ENCODE measurements at regions not wholly inside any gene's neighbourhood (a gene's known extent, or its start where the extent isn't known, plus 50 kb on each side); places are given as distances from the start of the nearest gene placed in this dataset.

- DNase-seq: no peak
These were observed 374.6 kb upstream of the ARID1B start for GRCh38 chr6:156402628-156403027.

DNA sequence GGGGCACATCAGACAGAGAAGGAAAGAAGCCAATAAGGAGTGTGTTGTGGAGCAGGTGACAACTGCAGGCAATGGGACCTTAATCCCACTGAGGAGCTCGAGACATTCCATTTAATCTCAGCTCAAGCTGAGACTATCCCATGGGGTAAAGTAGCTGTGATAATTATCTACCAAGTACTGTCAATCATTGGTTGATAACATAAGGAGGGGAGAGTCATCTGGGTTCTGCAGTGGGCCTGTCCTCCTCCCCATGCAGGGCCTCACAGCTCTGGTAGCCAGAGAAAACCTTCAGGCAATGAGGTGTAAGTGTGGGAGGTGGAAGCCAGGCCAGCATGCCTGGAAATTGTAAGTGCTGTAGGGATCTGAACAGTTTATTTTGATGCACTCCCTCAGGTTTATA, 375.0 kb upstream of the ARID1B start:
- DNase-seq: no peak

GRCh38 chr6:156400487-156400886, 376.7 kb upstream of the ARID1B start:
- DNase-seq: no peak

DNA sequence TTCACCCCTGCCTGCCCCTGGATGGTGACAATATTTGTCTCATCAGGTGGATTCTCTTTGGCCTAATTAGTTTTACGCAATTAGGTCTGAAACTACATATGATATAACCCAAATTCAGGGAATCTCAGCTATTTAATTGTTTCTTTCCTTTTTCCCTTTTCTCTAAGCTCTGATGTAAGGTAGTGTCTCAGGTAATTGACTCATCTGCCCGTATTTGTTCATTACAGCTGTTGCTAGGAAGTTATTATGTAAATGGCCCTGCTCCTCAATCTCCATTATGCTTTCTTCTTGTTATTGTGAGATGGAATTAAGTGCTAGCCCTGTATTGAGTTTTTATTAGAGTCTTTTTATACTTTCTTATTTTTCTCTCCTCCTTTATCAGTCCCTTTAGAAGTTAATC, 378.2 kb upstream of the ARID1B start:
- DNase-seq: no peak

- DNase-seq: no peak
These were observed 378.8 kb upstream of the ARID1B start for GRCh38 chr6:156398371-156398770.

GRCh38 chr6:156396791-156397418, 380.3 kb upstream of the ARID1B start:
- DNase-seq: no peak

GRCh38 chr6:156396068-156396771, 381.0 kb upstream of the ARID1B start:
- no peak for DNase-seq

GRCh38 chr6:156395276-156395675, 381.9 kb upstream of the ARID1B start:
- no peak for DNase-seq

- no peak for DNase-seq
These were observed 384.5 kb upstream of the ARID1B start for GRCh38 chr6:156392648-156393047.

DNA sequence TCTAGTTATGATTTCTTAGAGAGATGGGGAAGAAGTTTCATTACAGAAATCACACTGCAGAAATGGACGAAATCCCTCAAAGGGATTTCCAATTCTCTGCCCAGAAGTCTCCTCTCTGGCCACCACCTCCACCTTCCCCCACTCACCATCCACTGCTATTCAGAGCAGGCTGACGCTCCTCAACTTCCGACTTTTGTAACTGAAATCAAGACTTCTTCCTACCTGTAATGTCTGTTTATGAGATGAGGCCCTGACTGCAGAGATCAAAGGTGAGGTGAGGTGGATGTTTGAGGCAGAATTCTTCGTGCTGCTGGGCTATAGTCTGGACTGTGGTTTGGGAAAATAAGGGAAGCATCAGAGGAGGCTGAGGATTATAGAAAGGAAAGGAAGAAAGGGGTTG, 385.2 kb upstream of the ARID1B start:
- no peak for DNase-seq

DNA sequence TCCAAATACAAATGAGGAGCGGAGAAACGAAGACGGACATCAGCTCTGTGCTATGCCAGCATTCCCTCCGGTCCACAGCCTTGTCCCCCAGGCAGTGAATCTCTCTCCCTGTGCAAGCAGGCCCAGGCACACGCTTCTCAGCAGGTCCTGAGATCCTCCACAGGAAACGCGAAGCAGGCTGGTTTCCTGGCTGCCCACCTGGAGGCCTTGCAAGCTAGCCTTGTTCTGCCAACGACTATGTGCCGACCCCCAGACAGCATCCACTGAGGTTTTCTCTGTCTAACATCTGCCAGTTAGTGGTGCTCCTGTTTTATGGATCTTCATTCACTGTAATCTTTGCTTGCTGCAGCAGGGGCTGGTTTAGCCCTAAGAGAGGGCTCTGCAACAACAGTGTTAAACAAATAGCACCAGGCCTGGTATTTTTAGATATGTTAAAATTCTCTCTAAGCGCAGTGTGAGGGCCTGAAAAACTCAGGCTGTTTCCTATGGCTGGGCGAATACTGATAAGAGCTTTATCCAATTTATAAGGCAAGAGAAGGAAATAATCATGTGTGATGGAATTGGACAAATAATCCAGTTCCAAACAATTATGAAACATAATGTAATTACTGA, 386.0 kb upstream of the ARID1B start:
- DNase-seq: no peak

GRCh38 chr6:156390621-156391020, 386.6 kb upstream of the ARID1B start:
- no peak for DNase-seq

DNA sequence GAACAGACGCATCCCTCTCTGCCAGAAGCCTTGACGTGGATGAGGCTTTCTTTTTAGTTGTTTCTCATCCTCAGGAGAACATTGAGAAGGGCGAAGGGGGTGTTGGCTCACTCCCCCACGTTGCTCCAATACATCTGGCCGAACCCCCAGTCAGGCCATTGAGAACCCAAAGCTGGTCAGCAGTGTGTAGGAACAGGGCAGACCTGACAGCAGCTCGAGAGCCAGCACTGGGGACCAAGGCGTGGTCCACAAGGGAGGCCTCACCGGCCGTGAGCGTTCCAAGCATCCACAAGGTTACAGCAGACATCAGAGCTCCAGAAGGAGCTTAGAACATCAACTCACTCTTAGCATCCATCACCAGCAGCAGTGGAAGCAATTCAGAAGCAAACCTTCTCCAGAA, 387.9 kb upstream of the ARID1B start:
- DNase-seq: no peak

DNA sequence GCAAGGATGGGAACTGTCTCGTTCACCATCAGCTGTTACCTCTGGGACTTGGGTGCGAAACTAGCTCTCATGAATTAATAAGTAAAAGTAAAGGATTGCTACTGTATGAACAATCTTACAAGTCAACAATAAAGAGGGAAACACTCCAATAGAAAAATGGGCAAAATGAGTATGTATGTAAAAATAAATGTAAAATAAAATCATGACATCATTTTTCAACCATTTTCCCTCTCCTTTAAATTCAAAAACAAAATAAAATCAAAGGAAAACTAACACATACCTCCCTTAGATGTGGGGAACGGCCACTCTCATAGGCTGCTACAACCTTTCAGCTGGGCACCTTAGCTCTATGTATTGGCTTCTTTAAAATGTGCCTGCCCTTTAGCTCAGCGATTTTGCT, 389.7 kb upstream of the ARID1B start:
- DNase-seq: no peak

DNA sequence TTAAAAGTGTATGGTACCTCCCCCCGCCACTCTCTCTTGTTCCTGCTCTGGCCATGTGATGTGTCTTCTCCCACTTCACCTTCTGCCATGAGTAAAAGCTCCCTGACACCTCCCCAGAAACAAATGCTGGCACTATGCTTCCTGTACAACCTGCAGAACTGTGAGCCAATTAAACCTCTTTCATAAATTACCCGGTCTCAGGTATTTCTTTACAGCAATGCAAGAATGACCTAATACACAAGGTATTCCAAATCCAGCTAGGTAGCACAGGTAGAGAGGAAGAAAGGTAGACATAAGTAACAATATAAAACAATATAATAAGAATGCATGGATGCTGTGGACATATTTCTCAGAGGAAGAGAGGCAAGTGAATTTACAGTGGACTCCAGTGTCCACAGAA, 394.1 kb upstream of the ARID1B start:
- no peak for DNase-seq

GRCh38 chr6:156379392-156380289, 397.5 kb upstream of the ARID1B start:
- DNase-seq: no peak

DNA sequence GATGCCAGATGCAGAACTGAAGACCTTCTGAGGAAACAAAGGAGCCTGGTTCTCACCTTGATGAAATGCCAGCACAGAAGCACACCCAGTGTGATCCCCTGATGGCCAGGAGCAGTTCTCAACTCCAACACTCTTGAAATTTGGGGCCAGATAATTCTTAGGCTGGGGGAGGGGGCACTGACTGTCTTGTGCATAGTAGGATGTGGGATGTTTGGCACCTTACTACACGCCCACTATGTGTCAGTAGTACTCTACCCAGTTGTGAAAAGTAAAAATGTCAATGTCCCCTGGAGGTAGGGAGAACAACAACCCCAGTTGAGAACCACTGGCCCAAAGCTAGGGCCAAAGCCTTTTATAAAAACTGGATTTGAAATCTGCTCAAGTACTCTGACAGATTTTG, 398.3 kb upstream of the ARID1B start:
- DNase-seq: no peak

- DNase-seq: no peak
These were observed 401.1 kb upstream of the ARID1B start for GRCh38 chr6:156376091-156376490.

DNA sequence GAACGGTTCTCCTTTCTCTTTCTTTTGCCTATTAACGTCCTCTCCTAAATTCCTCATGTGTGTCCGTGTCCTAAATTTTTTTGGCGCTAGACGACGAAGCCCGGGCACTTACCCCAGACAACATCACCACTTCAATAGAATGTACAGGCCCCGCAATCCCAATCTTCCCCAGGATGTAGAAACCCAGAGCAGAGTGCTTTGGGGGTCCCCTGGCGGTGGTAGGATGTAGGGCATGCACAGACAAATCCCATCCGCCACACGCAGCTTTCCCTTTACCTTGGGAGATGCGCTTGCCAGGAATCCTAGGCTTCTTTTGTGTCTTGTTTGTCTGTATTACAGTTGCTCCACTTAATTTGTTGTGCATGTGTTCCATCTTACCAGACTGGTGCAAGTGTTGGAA, 417.3 kb upstream of the ARID1B start:
- DNase-seq: no peak

GRCh38 chr6:156352861-156353260, 424.3 kb upstream of the ARID1B start:
- DNase-seq: no peak

DNA sequence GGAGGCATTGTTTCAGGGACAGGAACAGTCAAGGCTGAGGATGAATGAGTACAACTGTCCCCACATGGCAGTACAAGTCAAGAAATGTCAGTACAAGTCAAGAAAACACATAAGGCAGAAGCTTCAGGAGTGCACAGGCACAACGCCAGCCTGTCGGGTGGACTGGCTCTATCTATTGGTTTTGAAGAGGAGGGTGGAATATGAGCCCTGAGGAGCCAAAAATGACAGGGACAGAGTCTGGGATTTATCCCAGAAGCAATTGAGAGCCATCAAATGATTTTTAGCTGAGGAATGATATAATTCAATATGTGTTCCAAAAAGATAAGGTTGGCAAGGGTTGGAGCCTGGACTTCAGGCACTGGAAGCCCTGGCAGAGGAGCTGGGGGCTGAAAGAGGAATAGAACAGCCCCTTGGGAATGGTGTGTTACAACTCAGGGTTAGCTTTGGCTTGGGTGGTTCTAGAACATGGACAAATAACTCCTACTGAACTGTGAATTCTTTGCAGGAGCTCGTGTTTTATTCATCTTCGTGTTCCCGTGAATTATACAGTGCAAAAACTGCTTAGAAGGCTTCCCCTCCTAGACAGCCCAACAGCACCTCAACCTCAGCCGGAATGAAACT, 425.7 kb upstream of the ARID1B start:
- no peak for DNase-seq

GRCh38 chr6:156350337-156350736, 426.8 kb upstream of the ARID1B start:
- DNase-seq: no peak

- no peak for DNase-seq
These were observed 428.3 kb upstream of the ARID1B start for GRCh38 chr6:156348849-156349248.
